Right lung (tissue), 2 donors: ENCODE measurements at regions not wholly inside any gene's neighbourhood (a gene's known extent, or its start where the extent isn't known, plus 50 kb on each side); places are given as distances from the start of the nearest gene placed in this dataset.
"Not testable (repeated sequence)": the region's sequence is repeated elsewhere in the genome, so short reads cannot be mapped to it uniquely, and the experiment has no call there.

ENCODE experiments used
- DNase-seq, 2 donors: peaks; one replicate each; pipeline ENCODE4 v3.0.0-alpha.2; 2013

DNA sequence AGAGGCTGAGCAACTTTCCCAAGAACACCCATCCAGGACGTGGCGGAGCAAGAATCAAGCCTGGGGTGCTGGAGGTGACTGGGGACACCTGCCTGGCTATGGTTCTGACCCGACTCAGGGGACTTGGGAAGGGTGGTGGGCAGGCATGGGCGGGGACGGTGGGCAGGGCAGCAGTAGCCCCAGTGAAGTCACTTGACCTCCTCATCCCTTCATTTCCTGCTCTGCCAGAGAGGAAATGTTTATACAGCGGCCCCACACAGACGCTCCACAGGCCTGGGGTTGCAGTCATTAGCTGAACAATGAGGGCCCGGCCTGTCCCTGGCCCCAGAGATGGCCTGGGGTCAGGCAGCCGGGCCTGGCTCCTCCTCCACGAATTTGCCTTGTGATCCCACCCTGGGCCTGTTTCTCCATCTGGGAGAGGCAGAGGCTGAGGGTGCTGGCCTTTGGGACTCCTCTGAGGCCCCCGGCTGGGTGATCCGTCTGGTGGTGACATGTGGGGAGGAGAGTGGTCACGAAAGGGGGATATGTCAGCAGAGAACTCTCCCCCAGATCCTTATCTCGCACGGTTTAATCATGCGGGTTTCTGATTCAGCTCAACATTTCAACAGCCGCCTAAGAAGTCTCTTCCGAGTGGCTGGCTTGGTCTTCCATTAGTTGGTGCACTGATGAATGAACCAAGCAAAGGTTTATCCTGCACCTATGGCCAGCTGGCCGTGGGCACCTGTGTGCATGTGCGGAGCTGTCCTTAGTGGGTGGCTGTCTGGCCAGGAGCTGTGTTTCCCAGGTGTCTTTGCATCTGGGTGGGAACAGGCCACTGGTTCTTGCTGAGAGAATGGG, 175.9 kb downstream of the IRF8 start:
- DNase-seq = no peak

DNA sequence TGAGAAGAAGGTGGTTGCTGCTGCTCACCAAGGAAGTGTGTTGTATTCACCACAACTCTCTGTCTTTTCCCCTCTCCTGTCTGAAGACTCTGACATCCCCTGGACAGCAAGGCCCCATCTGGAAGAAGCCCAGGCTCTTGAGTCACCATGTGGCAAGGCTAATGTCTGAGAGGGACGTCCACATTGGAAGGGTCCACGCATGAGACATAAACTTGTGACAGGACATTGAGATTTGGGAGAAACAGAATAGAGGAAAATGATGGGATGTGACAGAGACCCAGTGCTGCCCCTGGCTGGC, 176.5 kb downstream of the IRF8 start:
- DNase-seq = no peak

- DNase-seq = no peak
Observed at GRCh38 chr16:86075839-86076440, 177.0 kb downstream of the IRF8 start.

- no peak for DNase-seq
Observed at GRCh38 chr16:86076606-86077005, 177.6 kb downstream of the IRF8 start.

DNA sequence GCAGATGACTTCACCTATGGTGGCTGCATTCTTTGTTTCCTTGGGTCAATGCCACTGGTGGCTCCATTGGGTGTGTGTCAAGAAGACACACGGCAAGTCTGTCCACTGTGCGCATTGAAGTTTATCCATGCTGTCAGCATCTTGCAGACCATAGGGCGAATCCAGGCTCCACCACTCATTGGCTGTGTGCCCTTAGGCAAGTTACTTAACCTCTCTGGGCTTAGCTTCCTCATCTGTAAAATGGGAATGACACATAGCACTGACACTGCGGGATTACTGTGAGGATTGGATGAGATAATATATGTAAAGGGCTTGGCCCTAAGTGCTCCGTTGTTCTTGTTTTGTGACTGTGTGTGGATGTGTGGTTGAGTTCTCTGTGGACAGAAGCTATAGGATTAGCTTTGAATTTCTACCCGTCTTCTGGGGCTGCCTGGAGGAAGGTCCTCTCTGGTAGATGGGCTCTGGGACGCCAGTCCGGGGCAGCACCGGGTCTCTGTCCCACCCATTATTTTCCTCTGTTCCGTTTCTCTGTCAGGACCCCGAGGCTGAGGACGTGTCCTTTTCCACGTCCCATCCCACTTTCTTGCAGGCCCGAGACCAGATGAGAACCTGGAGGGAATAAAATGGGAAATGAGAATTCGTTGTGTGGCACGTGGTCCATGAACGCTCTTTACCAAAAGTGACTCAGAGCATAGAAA, 178.4 kb downstream of the IRF8 start:
- DNase-seq = no peak

- DNase-seq = no peak
Observed at GRCh38 chr16:86078121-86078600, 179.2 kb downstream of the IRF8 start.

GRCh38 chr16:86078711-86079110, 179.7 kb downstream of the IRF8 start:
- DNase-seq = not testable (repeated sequence)

DNA sequence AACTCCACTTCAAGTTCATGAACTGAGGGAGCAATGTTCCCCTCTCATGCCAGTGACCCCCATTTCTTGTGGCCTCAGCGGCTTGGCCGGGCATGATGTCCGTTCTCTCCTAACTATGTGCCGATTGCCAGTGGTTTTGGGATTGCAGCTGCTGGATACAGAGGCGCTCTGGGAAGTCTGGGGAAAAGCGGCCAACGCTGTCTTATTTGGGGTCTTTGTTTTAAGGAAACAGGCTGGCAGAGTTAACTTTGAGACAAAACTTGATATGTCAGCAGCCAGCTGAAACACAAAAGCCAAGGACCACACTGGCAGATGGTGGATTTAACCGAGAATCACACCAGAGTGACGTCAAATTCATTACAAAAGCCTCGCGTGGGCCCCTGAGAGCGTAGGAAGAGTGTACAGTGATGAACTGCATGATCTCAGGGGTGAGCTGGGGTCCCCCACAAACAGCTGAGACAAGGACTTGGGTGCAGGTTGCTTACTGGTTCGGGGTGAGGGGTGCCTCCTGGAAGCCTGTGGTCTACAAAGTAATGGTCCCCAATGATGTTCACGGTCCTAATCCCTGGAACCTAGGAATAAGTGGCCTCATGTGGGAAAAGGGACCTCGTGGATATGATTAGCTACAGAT, 180.4 kb downstream of the IRF8 start:
- DNase-seq = no peak

- no peak for DNase-seq
Observed at GRCh38 chr16:86080131-86080875, 181.3 kb downstream of the IRF8 start.

DNA sequence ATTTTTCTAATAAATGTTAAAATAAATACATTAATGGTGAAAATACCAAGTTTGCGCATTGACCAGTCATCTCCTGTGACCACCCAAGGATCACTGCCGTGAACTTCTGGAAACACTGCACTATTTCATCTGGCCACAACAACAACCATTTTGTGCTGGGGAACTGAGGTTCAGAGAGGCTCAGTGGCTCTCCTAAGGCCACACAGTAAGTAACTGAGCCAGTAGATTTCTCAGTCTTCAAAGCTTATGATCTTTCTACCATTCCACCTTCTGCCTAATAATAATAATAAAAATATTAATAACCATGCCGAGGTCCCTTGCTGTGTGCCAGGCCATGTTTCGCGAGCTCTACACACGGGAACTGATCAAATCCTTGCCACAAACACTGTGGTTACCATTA, 182.0 kb downstream of the IRF8 start:
- DNase-seq = no peak

DNA sequence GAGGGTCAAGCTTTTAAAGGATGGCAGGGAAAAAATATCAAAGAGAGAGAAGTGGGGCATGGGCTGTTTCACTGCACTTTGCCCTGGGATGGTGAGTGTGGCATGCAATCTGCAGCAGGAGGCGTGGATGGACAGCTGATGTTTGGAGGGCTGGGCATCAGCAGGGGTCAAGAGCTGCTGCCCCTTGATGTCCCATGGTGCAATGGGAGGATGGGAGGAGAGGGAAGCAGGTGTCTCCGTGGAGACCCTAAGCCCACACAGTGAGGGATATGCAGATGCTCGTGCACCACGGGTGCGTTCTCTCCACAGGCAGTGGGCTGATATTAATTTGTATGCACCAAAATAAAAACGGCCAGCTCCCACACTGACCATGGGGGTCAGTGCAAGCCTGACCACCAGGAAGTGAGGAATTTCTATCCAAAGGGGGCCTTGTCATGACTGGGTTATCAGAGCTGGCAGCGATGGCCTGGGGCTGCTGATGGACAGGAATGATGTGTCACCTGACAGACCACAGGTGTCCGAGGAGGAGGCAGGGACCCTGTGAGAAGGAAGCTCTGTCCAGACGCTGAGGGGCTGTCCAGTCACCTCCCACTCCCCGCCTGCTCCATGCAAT, 183.6 kb downstream of the IRF8 start:
- no peak for DNase-seq

- no peak for DNase-seq
Observed at GRCh38 chr16:86083382-86084002, 184.5 kb downstream of the IRF8 start.

DNA sequence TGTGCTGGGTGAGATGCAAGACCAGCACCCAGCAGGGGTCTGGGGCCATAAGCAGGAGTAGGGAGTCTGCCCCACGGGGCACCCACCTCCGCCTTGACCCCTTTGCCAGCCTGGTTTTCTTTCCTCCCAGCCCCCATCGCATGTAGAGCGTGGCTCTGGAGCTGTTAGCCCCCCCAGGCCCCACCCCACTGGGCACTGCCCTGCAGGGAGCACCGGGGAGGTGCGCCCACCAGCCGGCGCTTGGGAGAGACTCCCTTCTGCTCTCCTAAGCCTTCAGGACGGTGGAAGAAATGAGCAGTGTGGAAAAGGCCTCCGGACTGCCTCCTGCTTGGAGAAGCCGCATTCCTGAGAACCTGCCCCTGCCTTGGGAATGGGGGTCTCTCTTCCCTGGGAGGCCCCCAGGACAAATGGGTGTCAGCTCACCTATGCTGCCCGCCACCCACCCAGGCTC, 186.2 kb downstream of the IRF8 start:
- DNase-seq = no peak

DNA sequence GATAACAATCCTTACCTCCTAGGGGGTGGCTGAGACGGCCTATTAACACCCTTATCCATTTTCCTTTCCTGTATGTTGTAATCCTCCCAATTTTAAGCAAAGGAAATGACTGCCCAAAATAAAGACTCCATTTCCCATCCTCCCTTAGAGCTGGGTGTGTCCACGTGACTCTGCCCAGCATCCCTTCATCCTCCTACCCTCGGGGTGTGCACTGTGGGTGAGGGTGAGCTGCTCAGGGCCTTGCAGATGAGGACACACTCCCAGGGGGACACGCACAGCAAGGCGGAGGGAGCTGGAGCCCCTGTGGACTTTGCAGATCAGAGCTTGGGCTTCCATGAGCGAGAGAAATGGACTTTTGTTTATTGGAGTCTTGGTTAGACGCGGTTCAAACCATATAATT, 186.8 kb downstream of the IRF8 start:
- no peak for DNase-seq

DNA sequence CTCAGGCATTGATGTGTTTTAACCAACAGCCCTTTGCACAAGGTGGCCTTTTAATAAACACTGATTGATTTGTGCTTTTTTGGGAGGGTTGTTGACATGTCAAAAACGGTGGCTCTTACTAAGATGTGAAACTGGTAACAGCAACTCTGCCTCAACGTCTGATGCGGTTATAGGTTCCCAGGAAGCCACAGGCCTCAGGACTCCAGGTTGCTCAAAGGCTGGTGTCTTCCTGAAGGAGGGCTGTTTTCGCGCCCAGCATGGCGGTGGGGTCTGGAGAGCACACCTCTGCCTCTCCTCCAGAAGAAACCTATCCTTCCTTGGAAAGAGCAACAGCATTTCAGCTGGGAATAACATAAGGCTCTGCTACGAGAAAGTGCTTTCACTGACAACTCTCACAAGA, 187.5 kb downstream of the IRF8 start:
- no peak for DNase-seq

DNA sequence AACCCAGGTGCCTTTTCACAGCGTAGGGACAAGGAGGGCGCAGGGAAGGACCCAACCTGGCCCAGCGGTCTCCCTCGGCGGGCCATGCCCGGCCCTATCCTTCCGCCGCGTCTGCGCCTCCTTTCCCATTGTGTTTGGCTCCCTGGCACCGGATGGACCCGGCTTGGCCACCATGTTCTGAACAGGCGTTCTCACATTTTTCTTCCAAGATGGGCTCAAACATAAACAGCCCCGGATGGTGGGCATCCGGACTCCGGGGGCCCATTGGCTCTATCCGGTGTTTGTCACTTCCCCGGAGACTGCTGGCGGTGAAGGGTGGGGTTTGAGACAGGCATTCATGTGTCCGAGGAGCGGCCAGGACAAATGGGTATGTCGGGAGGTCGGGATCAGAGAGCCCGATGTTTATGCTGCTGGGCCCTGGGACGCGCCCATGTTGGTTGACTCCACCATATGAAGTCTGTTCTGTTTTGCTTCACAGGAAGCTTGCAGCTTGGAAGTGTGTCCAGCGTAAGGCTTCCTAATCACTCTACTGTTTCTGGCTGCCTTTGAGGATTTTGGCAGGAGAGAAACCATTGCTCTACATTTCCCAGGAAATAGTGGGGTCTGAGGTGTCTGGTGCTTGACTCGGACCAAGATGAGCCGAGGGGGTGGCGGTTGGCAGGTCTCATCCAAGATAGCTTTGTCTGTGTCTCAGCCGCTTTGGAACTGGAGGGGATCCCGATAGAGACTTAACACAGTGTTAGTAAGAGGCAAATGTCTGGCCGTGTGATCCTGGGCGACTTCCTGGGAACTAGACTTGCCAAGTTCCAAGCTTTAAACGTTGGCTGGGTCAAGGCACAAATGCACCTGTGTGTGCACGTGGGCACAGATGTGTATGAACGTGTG, 188.3 kb downstream of the IRF8 start:
- DNase-seq = peak in 1 of 2 donors; percentile 69

GRCh38 chr16:86087896-86088230, 188.9 kb downstream of the IRF8 start:
- DNase-seq = no peak

- no peak for DNase-seq
Observed at GRCh38 chr16:86088287-86088686, 189.3 kb downstream of the IRF8 start.

- no peak for DNase-seq
Observed at GRCh38 chr16:86088816-86089215, 189.9 kb downstream of the IRF8 start.
